ENCODE measurements at regions not wholly inside any gene's neighbourhood (a gene's known extent, or its start where the extent isn't known, plus 50 kb on each side); places are given as distances from the start of the nearest gene placed in this dataset.

- TF ChIP-seq CTCF (IDR thresholded peaks at IDR 0.05; ENCODE audit: low read depth, low read length), result no peak
- no peak for TF ChIP-seq EZH2phosphoT487 (IDR thresholded peaks at IDR 0.05; ENCODE audit: low read depth)
Measured at GRCh38 chr1:199837321-199837720, 190.2 kb upstream of the NR5A2 start.

All from OCI-LY3 (cell line).